ENCODE measurements at regions not wholly inside any gene's neighbourhood (a gene's known extent, or its start where the extent isn't known, plus 50 kb on each side); places are given as distances from the start of the nearest gene placed in this dataset.
"Not testable (repeated sequence)": the region's sequence is repeated elsewhere in the genome, so short reads cannot be mapped to it uniquely, and the experiment has no call there.

- Histone ChIP-seq H3K36me3 (no peaks in the 10 kb centered on the region), H3K4me3 (no peak overlapping the region), H3K27ac (no peak overlapping the region), H3K4me1 (no peaks in the 10 kb centered on the region), H3K9me3 (no peaks in the 10 kb centered on the region), H3K27me3 (no peaks in the 10 kb centered on the region)
- intact Hi-C loops (cut with DNase I), result no loop called here
- TF ChIP-seq CTCF (IDR thresholded peaks at IDR 0.05), result no peak
- no peak for TF ChIP-seq POLR2AphosphoS5 (IDR thresholded peaks at IDR 0.05; ENCODE audit: insufficient read depth in 1 of 2, low read depth in 1 of 2)
- no peak for TF ChIP-seq POLR2A (IDR thresholded peaks at IDR 0.05)
- DNase-seq (ENCODE audit: extremely low spot score in 2 of 2), result no peak
Measured at GRCh38 chr4:159027535-159027934, 75.3 kb upstream of the RAPGEF2 start.

- Histone ChIP-seq H3K36me3 (no peaks in the 10 kb centered on the region), H3K4me3 (no peak overlapping the region), H3K9me3 (no peaks in the 10 kb centered on the region), H3K27ac (no peak overlapping the region), H3K27me3 (no peaks in the 10 kb centered on the region), H3K4me1 (no peaks in the 10 kb centered on the region)
- intact Hi-C loops (cut with DNase I), result no loop called here
- no peak for DNase-seq (ENCODE audit: extremely low spot score in 2 of 2)
- TF ChIP-seq POLR2AphosphoS5 (IDR thresholded peaks at IDR 0.05; ENCODE audit: insufficient read depth in 1 of 2, low read depth in 1 of 2) (no peak), CTCF (IDR thresholded peaks at IDR 0.05) (no peak)
Measured at GRCh38 chr4:159029481-159029880, 73.4 kb upstream of the RAPGEF2 start.

GRCh38 chr4:159030297-159030696 lies 72.6 kb upstream of the RAPGEF2 start:
- H3K9me3 ChIP-seq; H3K36me3 ChIP-seq; H3K27me3 ChIP-seq; DNase-seq (ENCODE audit: extremely low spot score in 2 of 2); intact Hi-C loops (cut with DNase I); H3K4me3 ChIP-seq; H3K27ac ChIP-seq; H3K4me1 ChIP-seq: not testable (repeated sequence)

- Histone ChIP-seq H3K36me3 (no peaks in the 10 kb centered on the region), H3K27ac (no peak overlapping the region), H3K27me3 (no peaks in the 10 kb centered on the region), H3K4me1 (no peaks in the 10 kb centered on the region), H3K9me3 (no peaks in the 10 kb centered on the region), H3K4me3 (no peak overlapping the region)
- intact Hi-C loops (cut with DNase I), result no loop called here
- no peak for DNase-seq (ENCODE audit: extremely low spot score in 2 of 2)
- no peak for TF ChIP-seq CTCF (IDR thresholded peaks at IDR 0.05)
- TF ChIP-seq POLR2A (IDR thresholded peaks at IDR 0.05), result no peak
- no peak for TF ChIP-seq POLR2AphosphoS5 (IDR thresholded peaks at IDR 0.05; ENCODE audit: insufficient read depth in 1 of 2, low read depth in 1 of 2)
Measured at GRCh38 chr4:159035570-159035969, 67.3 kb upstream of the RAPGEF2 start.

GRCh38 chr4:159038536-159038935 lies 64.3 kb upstream of the RAPGEF2 start:
- Histone ChIP-seq H3K9me3 (no peaks in the 10 kb centered on the region), H3K4me1 (no peaks in the 10 kb centered on the region), H3K27me3 (no peaks in the 10 kb centered on the region), H3K4me3 (no peak overlapping the region), H3K36me3 (no peaks in the 10 kb centered on the region), H3K27ac (no peak overlapping the region)
- TF ChIP-seq POLR2AphosphoS5 (IDR thresholded peaks at IDR 0.05; ENCODE audit: insufficient read depth in 1 of 2, low read depth in 1 of 2) (no peak), CTCF (IDR thresholded peaks at IDR 0.05) (no peak), POLR2A (IDR thresholded peaks at IDR 0.05) (no peak)
- DNase-seq (ENCODE audit: extremely low spot score in 2 of 2), result no peak
- intact Hi-C loops (cut with DNase I), result no loop called here

Data from vagina (tissue), 2 donors.